ENCODE measurements at regions not wholly inside any gene's neighbourhood (a gene's known extent, or its start where the extent isn't known, plus 50 kb on each side); places are given as distances from the start of the nearest gene placed in this dataset.

- CTCF ChIA-PET = no interaction called here
- Histone ChIP-seq H3K36me3 (ENCODE audit: insufficient read depth, low read length, poor library complexity, severe bottlenecking) (no peaks in the 10 kb centered on the region), H3K9me3 (ENCODE audit: low read depth, low read length, poor library complexity, severe bottlenecking) (no peaks in the 10 kb centered on the region), H3K4me1 (ENCODE audit: insufficient read depth, low read length, poor library complexity, severe bottlenecking) (no peaks in the 10 kb centered on the region), H3K4me3 (ENCODE audit: low read depth, low read length, poor library complexity, severe bottlenecking) (no peak overlapping the region), H3K27me3 (replicated peaks; ENCODE audit: insufficient read depth, low read depth, low read length, poor library complexity) (peaks cover 7% of the 10 kb centered on the region), H3K27ac (ENCODE audit: low read depth, low read length, poor library complexity, severe bottlenecking) (no peak overlapping the region)
- POLR2A ChIA-PET (ENCODE audit: low non-redundant PET) = no interaction called here
- no TSS peak for BruUV-seq (replicated peaks)
- intact Hi-C loops (cut with micrococcal nuclease; ENCODE audit: unreplicated experiment) = no loop called here
- DNase-seq (ENCODE audit: low spot score) = no peak
- TF ChIP-seq, protein P1, sequence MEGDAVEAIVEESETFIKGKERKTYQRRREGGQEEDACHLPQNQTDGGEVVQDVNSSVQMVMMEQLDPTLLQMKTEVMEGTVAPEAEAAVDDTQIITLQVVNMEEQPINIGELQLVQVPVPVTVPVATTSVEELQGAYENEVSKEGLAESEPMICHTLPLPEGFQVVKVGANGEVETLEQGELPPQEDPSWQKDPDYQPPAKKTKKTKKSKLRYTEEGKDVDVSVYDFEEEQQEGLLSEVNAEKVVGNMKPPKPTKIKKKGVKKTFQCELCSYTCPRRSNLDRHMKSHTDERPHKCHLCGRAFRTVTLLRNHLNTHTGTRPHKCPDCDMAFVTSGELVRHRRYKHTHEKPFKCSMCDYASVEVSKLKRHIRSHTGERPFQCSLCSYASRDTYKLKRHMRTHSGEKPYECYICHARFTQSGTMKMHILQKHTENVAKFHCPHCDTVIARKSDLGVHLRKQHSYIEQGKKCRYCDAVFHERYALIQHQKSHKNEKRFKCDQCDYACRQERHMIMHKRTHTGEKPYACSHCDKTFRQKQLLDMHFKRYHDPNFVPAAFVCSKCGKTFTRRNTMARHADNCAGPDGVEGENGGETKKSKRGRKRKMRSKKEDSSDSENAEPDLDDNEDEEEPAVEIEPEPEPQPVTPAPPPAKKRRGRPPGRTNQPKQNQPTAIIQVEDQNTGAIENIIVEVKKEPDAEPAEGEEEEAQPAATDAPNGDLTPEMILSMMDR (conservative IDR thresholded peaks at IDR 0.05; ENCODE audit: low read depth, low read length) = no peak
- TF ChIP-seq EZH2 (IDR thresholded peaks at IDR 0.05; ENCODE audit: borderline replicate concordance, low read depth, low read length, poor library complexity, severe bottlenecking) = no peak
Observed at GRCh38 chr17:70365091-70365583, 195.8 kb downstream of the KCNJ2 start.

- no peaks in the 10 kb centered on the region for H3K4me1 ChIP-seq (ENCODE audit: insufficient read depth, low read length, poor library complexity, severe bottlenecking)
- no peak overlapping the region for H3K27ac ChIP-seq (ENCODE audit: low read depth, low read length, poor library complexity, severe bottlenecking)
- TF ChIP-seq, protein P1 (conservative IDR thresholded peaks at IDR 0.05; ENCODE audit: low read depth, low read length) = no peak
- no peak overlapping the region for H3K4me3 ChIP-seq (ENCODE audit: low read depth, low read length, poor library complexity, severe bottlenecking)
- no peaks in the 10 kb centered on the region for H3K9me3 ChIP-seq (ENCODE audit: low read depth, low read length, poor library complexity, severe bottlenecking)
- ChIA-PET CTCF (no interaction called here), POLR2A (ENCODE audit: low non-redundant PET) (no interaction called here)
- no peaks in the 10 kb centered on the region for H3K36me3 ChIP-seq (ENCODE audit: insufficient read depth, low read length, poor library complexity, severe bottlenecking)
- no peaks in the 10 kb centered on the region for H3K27me3 ChIP-seq (replicated peaks; ENCODE audit: insufficient read depth, low read depth, low read length, poor library complexity)
- intact Hi-C loops (cut with micrococcal nuclease; ENCODE audit: unreplicated experiment) = no loop called here
- BruUV-seq (replicated peaks) = no TSS peak
- DNase-seq (ENCODE audit: low spot score) = no peak
Observed at GRCh38 chr17:70366386-70366785, 197.1 kb downstream of the KCNJ2 start.

- DNase-seq (ENCODE audit: low spot score) = no peak
- Histone ChIP-seq H3K4me1 (ENCODE audit: insufficient read depth, low read length, poor library complexity, severe bottlenecking) (no peaks in the 10 kb centered on the region), H3K9me3 (ENCODE audit: low read depth, low read length, poor library complexity, severe bottlenecking) (no peaks in the 10 kb centered on the region), H3K4me3 (ENCODE audit: low read depth, low read length, poor library complexity, severe bottlenecking) (no peak overlapping the region), H3K27me3 (replicated peaks; ENCODE audit: insufficient read depth, low read depth, low read length, poor library complexity) (no peaks in the 10 kb centered on the region), H3K36me3 (ENCODE audit: insufficient read depth, low read length, poor library complexity, severe bottlenecking) (no peaks in the 10 kb centered on the region), H3K27ac (ENCODE audit: low read depth, low read length, poor library complexity, severe bottlenecking) (no peak overlapping the region)
- POLR2A ChIA-PET (ENCODE audit: low non-redundant PET) = no interaction called here
- CTCF ChIA-PET = no interaction called here
- no peak for TF ChIP-seq EZH2 (IDR thresholded peaks at IDR 0.05; ENCODE audit: borderline replicate concordance, low read depth, low read length, poor library complexity, severe bottlenecking)
- TF ChIP-seq, protein P1 (conservative IDR thresholded peaks at IDR 0.05; ENCODE audit: low read depth, low read length) = no peak
- intact Hi-C loops (cut with micrococcal nuclease; ENCODE audit: unreplicated experiment) = no loop called here
- BruUV-seq (replicated peaks) = no TSS peak
Observed at GRCh38 chr17:70368011-70368410, 198.7 kb downstream of the KCNJ2 start.
